ENCODE measurements at regions not wholly inside any gene's neighbourhood (a gene's known extent, or its start where the extent isn't known, plus 50 kb on each side); places are given as distances from the start of the nearest gene placed in this dataset.

DNA sequence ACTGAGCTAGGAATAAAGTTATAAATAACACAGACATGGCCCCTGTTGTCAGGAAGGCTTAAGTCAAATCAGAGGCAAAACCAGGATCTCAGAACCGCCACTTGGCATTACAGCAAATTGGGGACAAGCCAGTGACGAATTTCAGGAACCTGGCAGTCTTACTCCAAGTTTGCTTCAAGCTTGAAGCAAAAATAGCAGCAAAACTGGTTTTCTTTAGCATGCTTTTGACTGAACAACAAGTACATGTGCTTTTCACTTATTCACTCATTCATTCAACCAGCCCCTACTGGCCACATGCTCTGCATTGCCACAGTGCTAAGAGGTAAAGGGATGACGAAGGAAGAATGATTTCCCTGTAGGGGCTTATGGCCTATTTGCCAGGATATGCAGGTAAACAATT, 253.9 kb upstream of the PPARGC1A start:
- WGBS, result 84% methylated on average over 3 of the region's 3 CpGs
- Histone ChIP-seq H3K4me1 (ENCODE audit: control insufficient read depth in 4 of 4, insufficient read depth in 4 of 4, low read length in 3 of 4) (peaks cover 0 to 2% (median 2%) of the 10 kb centered on the region in 4 donors), H3K9me3 (ENCODE audit: control insufficient read depth in 4 of 4, low read length in 3 of 4) (no peaks in the 10 kb centered on the region), H3K9ac (ENCODE audit: low read depth in 1 of 2, low read length in 2 of 2) (no peak overlapping the region), H3K27ac (ENCODE audit: low read depth in 1 of 2, low read length in 2 of 2) (no peak overlapping the region), H3K4me3 (ENCODE audit: low read depth in 1 of 3, low read length in 3 of 3) (no peak overlapping the region), H3K27me3 (ENCODE audit: control insufficient read depth in 4 of 4, insufficient read depth in 4 of 4, low read length in 3 of 4) (no peaks in the 10 kb centered on the region), H3K36me3 (ENCODE audit: control insufficient read depth in 4 of 4, insufficient read depth in 3 of 4, low read depth in 1 of 4, low read length in 3 of 4) (no peaks in the 10 kb centered on the region)
- DNase-seq (ENCODE audit: low spot score), result no peak
- TF ChIP-seq YY1 (IDR thresholded peaks at IDR 0.05) (no peak), NR2F2 (IDR thresholded peaks at IDR 0.05) (no peak), EGR1 (IDR thresholded peaks at IDR 0.05; ENCODE audit: low read depth in 2 of 2) (no peak), RAD21 (IDR thresholded peaks at IDR 0.05) (no peak), HNF4G (IDR thresholded peaks at IDR 0.05) (no peak), RXRA (IDR thresholded peaks at IDR 0.05) (no peak), GABPA (IDR thresholded peaks at IDR 0.05 in 1 of 2, conservative IDR thresholded peaks at IDR 0.05 in 1 of 2) (no peak), FOXA1 (IDR thresholded peaks at IDR 0.05) (no peak), JUND (IDR thresholded peaks at IDR 0.05) (no peak), TAF1 (conservative IDR thresholded peaks at IDR 0.05) (no peak), SP1 (IDR thresholded peaks at IDR 0.05) (no peak), HNF4A (conservative IDR thresholded peaks at IDR 0.05) (no peak), FOXA2 (IDR thresholded peaks at IDR 0.05) (no peak)
- TF ChIP-seq, protein P1, sequence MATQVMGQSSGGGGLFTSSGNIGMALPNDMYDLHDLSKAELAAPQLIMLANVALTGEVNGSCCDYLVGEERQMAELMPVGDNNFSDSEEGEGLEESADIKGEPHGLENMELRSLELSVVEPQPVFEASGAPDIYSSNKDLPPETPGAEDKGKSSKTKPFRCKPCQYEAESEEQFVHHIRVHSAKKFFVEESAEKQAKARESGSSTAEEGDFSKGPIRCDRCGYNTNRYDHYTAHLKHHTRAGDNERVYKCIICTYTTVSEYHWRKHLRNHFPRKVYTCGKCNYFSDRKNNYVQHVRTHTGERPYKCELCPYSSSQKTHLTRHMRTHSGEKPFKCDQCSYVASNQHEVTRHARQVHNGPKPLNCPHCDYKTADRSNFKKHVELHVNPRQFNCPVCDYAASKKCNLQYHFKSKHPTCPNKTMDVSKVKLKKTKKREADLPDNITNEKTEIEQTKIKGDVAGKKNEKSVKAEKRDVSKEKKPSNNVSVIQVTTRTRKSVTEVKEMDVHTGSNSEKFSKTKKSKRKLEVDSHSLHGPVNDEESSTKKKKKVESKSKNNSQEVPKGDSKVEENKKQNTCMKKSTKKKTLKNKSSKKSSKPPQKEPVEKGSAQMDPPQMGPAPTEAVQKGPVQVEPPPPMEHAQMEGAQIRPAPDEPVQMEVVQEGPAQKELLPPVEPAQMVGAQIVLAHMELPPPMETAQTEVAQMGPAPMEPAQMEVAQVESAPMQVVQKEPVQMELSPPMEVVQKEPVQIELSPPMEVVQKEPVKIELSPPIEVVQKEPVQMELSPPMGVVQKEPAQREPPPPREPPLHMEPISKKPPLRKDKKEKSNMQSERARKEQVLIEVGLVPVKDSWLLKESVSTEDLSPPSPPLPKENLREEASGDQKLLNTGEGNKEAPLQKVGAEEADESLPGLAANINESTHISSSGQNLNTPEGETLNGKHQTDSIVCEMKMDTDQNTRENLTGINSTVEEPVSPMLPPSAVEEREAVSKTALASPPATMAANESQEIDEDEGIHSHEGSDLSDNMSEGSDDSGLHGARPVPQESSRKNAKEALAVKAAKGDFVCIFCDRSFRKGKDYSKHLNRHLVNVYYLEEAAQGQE (IDR thresholded peaks at IDR 0.05), result no peak
- TF ChIP-seq, protein P2, sequence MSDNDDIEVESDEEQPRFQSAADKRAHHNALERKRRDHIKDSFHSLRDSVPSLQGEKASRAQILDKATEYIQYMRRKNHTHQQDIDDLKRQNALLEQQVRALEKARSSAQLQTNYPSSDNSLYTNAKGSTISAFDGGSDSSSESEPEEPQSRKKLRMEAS (IDR thresholded peaks at IDR 0.05), result no peak
- TF ChIP-seq, protein P3, sequence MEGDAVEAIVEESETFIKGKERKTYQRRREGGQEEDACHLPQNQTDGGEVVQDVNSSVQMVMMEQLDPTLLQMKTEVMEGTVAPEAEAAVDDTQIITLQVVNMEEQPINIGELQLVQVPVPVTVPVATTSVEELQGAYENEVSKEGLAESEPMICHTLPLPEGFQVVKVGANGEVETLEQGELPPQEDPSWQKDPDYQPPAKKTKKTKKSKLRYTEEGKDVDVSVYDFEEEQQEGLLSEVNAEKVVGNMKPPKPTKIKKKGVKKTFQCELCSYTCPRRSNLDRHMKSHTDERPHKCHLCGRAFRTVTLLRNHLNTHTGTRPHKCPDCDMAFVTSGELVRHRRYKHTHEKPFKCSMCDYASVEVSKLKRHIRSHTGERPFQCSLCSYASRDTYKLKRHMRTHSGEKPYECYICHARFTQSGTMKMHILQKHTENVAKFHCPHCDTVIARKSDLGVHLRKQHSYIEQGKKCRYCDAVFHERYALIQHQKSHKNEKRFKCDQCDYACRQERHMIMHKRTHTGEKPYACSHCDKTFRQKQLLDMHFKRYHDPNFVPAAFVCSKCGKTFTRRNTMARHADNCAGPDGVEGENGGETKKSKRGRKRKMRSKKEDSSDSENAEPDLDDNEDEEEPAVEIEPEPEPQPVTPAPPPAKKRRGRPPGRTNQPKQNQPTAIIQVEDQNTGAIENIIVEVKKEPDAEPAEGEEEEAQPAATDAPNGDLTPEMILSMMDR (IDR thresholded peaks at IDR 0.05; ENCODE audit: low read depth, low read length, missing input control), result no peak
- TF ChIP-seq, protein P4, sequence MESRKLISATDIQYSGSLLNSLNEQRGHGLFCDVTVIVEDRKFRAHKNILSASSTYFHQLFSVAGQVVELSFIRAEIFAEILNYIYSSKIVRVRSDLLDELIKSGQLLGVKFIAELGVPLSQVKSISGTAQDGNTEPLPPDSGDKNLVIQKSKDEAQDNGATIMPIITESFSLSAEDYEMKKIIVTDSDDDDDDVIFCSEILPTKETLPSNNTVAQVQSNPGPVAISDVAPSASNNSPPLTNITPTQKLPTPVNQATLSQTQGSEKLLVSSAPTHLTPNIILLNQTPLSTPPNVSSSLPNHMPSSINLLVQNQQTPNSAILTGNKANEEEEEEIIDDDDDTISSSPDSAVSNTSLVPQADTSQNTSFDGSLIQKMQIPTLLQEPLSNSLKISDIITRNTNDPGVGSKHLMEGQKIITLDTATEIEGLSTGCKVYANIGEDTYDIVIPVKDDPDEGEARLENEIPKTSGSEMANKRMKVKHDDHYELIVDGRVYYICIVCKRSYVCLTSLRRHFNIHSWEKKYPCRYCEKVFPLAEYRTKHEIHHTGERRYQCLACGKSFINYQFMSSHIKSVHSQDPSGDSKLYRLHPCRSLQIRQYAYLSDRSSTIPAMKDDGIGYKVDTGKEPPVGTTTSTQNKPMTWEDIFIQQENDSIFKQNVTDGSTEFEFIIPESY (IDR thresholded peaks at IDR 0.05), result no peak

DNA sequence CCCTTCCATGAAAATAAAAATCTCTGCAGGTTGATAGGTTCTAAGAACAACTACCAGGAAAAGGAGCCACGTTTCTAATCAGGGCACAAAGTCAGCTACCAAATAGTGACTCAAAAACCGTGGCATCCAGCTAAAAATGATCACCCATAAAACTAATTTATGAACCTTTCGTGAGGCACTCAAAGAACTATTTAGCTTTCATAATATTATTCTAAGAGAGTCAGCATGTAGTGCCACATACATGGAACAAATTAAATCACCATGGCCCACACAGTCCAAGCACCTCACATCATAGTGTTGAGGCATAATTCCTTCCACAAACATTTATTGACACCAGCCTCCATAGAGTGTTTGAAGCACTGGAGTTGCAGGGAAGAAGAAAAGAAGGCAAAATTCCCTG, 252.0 kb upstream of the PPARGC1A start:
- Histone ChIP-seq H3K9ac (ENCODE audit: low read depth in 1 of 2, low read length in 2 of 2) (no peak overlapping the region), H3K4me1 (ENCODE audit: control insufficient read depth in 4 of 4, insufficient read depth in 4 of 4, low read length in 3 of 4) (peaks cover 2 to 21% (median 15%) of the 10 kb centered on the region in 4 donors), H3K9me3 (ENCODE audit: control insufficient read depth in 4 of 4, low read length in 3 of 4) (no peaks in the 10 kb centered on the region), H3K27ac (ENCODE audit: low read depth in 1 of 2, low read length in 2 of 2) (no peak overlapping the region), H3K27me3 (ENCODE audit: control insufficient read depth in 4 of 4, insufficient read depth in 4 of 4, low read length in 3 of 4) (no peaks in the 10 kb centered on the region), H3K4me3 (ENCODE audit: low read depth in 1 of 3, low read length in 3 of 3) (no peak overlapping the region), H3K36me3 (ENCODE audit: control insufficient read depth in 4 of 4, insufficient read depth in 3 of 4, low read depth in 1 of 4, low read length in 3 of 4) (no peaks in the 10 kb centered on the region)
- WGBS, result 80% methylated on average over 3 of the region's 3 CpGs
- TF ChIP-seq JUND (IDR thresholded peaks at IDR 0.05), result no peak
- TF ChIP-seq FOXA2 (IDR thresholded peaks at IDR 0.05), result no peak
- no peak for TF ChIP-seq RXRA (IDR thresholded peaks at IDR 0.05)
- no peak for DNase-seq (ENCODE audit: low spot score)
